Keratinocyte (primary cell): ENCODE measurements at regions not wholly inside any gene's neighbourhood (a gene's known extent, or its start where the extent isn't known, plus 50 kb on each side); places are given as distances from the start of the nearest gene placed in this dataset.

Experiments
- DNase-seq: peaks from one replicate; pipeline ENCODE4 v3.0.0-alpha.2; 2011; ENCODE audit warnings: low read depth, missing footprints, low spot score
- FAIRE-seq: peaks from 2 replicates; lab custom pipeline; 2011; peaks lifted over from hg19 to GRCh38; lab: Jason Lieb, UNC
- H2AFZ ChIP-seq: 2 replicates; pipeline ENCODE4 v1.6.0; 2012; ENCODE audit warnings: low read length, control low read depth, inconsistent platforms; ENCODE audit not compliant: control insufficient read depth
- H3K27ac ChIP-seq: 2 replicates; pipeline ENCODE4 v1.5.1; 2011; ENCODE audit warnings: low read length; ENCODE audit not compliant: control insufficient read depth, insufficient read depth
- H3K27me3 ChIP-seq: 3 replicates; pipeline ENCODE4 v1.6.0; 2011; ENCODE audit warnings: low read length; ENCODE audit not compliant: control insufficient read depth, insufficient read depth; ENCODE audit errors: extremely low read depth
- H3K36me3 ChIP-seq, 2 experiments: 2 replicates in 1 of 2; 3 replicates in 1 of 2; pipeline ENCODE4 v1.5.1; 2011; ENCODE audit warnings: low read length in 2 of 2, mild to moderate bottlenecking in 1 of 2; ENCODE audit not compliant: control insufficient read depth in 2 of 2, insufficient read depth in 2 of 2; ENCODE audit errors: extremely low read depth in 1 of 2
- H3K4me1 ChIP-seq: 3 replicates; pipeline ENCODE4 v1.5.1; 2011; ENCODE audit warnings: low read length; ENCODE audit not compliant: control insufficient read depth, insufficient read depth; ENCODE audit errors: extremely low read depth
- H3K4me2 ChIP-seq: 3 replicates; pipeline ENCODE4 v1.6.0; 2011; ENCODE audit warnings: low read depth, low read length; ENCODE audit not compliant: control insufficient read depth, insufficient read depth; ENCODE audit errors: extremely low read depth
- H3K4me3 ChIP-seq, 3 experiments: fragments of 200-600 bp in 1 of 3; sonication (generic) in 1 of 3; 2 replicates in 2 of 3; 3 replicates in 1 of 3; pipeline ENCODE4 v1.5.1; 2011 to 2016; ENCODE audit warnings: low read length in 3 of 3, mild to moderate bottlenecking in 3 of 3, control low read depth in 2 of 3, inconsistent platforms in 1 of 3, low read depth in 1 of 3, mixed read lengths in 1 of 3, mixed run types in 1 of 3, moderate library complexity in 1 of 3; ENCODE audit not compliant: control insufficient read depth in 2 of 3, insufficient read depth in 2 of 3; ENCODE audit errors: extremely low read depth in 1 of 3
- H3K79me2 ChIP-seq: 2 replicates; pipeline ENCODE4 v1.6.0; 2012; ENCODE audit warnings: low read length; ENCODE audit not compliant: control insufficient read depth, insufficient read depth
- H3K9ac ChIP-seq: 3 replicates; pipeline ENCODE4 v1.6.0; 2011; ENCODE audit warnings: low read length; ENCODE audit not compliant: control insufficient read depth, insufficient read depth; ENCODE audit errors: extremely low read depth
- H3K9me1 ChIP-seq: 3 replicates; pipeline ENCODE4 v1.6.0; 2011; ENCODE audit warnings: low read length; ENCODE audit not compliant: control insufficient read depth, insufficient read depth; ENCODE audit errors: extremely low read depth
- H3K9me3 ChIP-seq: 2 replicates; pipeline ENCODE4 v1.5.1; 2012; ENCODE audit warnings: low read depth, low read length; ENCODE audit not compliant: control insufficient read depth
- H4K20me1 ChIP-seq: 3 replicates; pipeline ENCODE4 v1.6.0; 2011; ENCODE audit warnings: low read length; ENCODE audit not compliant: control insufficient read depth, insufficient read depth; ENCODE audit errors: extremely low read depth
- EZH2 ChIP-seq: IDR thresholded peaks from one replicate; pipeline ENCODE4 v1.6.1; 2012; ENCODE audit warnings: inconsistent platforms, mild to moderate bottlenecking, low read length, moderate library complexity
- dilution Hi-C: fragments of 300-500 bp; cut with MboI; formaldehyde crosslinking; loops from one replicate; pipeline ENCODE4 v1.7.0; 2020; ENCODE audit warnings: low sequenced_read_pairs; ENCODE audit not compliant: extremely low pct_ligation_motif_present
- TF ChIP-seq, protein P1 (sequence below), 3 experiments: IDR thresholded peaks in 1 of 3; conservative IDR thresholded peaks in 1 of 3; optimal IDR thresholded peaks in 1 of 3; 2 replicates in 2 of 3; 3 replicates in 1 of 3; pipeline versions ENCODE3 to v1.5.1; 2011; ENCODE audit warnings: low read length in 3 of 3, mild to moderate bottlenecking in 3 of 3, moderate library complexity in 2 of 3, control low read depth in 1 of 3, inconsistent platforms in 1 of 3; ENCODE audit not compliant: insufficient read depth in 2 of 3; ENCODE audit errors: extremely low read depth in 1 of 3

DNA sequence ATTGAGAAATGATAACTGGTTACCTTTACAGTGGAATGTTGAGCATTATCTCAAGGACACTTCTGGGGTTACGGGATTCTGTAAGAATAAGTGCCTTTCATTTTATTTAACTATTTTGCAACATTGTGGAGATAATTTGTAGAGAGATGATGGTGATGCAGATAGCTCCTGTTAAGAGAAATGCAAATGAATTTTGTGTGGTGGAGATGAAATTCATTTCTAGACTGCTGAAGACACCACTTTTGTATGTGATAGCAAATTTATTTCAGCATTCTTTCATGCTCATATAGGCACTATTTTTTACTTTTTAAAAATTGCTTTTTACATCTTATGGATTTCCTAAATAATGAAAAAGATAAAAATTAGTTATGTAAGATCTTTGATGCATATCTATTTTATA lies 463.3 kb upstream of the CBLB start:
- Histone ChIP-seq H3K9me3 (no peaks in the 10 kb centered on the region), H3K4me3 (no peak overlapping the region), H3K79me2 (no peaks in the 10 kb centered on the region), H3K27ac (no peak overlapping the region), H2AFZ (no peak overlapping the region), H3K4me1 (peaks cover 5% of the 10 kb centered on the region), H3K9ac (no peak overlapping the region), H3K4me2 (no peak overlapping the region), H3K9me1 (no peaks in the 10 kb centered on the region), H4K20me1 (no peaks in the 10 kb centered on the region), H3K27me3 (no peaks in the 10 kb centered on the region), H3K36me3 (no peaks in the 10 kb centered on the region)
- no peak for FAIRE-seq
- DNase-seq: no peak
- dilution Hi-C loops: no loop called here
- TF ChIP-seq, protein P1, sequence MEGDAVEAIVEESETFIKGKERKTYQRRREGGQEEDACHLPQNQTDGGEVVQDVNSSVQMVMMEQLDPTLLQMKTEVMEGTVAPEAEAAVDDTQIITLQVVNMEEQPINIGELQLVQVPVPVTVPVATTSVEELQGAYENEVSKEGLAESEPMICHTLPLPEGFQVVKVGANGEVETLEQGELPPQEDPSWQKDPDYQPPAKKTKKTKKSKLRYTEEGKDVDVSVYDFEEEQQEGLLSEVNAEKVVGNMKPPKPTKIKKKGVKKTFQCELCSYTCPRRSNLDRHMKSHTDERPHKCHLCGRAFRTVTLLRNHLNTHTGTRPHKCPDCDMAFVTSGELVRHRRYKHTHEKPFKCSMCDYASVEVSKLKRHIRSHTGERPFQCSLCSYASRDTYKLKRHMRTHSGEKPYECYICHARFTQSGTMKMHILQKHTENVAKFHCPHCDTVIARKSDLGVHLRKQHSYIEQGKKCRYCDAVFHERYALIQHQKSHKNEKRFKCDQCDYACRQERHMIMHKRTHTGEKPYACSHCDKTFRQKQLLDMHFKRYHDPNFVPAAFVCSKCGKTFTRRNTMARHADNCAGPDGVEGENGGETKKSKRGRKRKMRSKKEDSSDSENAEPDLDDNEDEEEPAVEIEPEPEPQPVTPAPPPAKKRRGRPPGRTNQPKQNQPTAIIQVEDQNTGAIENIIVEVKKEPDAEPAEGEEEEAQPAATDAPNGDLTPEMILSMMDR (optimal IDR thresholded peaks at IDR 0.05 in 1 of 3, IDR thresholded peaks at IDR 0.05 in 1 of 3, conservative IDR thresholded peaks at IDR 0.05 in 1 of 3; ENCODE audit: extremely low read depth in 1 of 3, insufficient read depth in 2 of 3, low read length in 3 of 3): no peak
- no peak for TF ChIP-seq EZH2

DNA sequence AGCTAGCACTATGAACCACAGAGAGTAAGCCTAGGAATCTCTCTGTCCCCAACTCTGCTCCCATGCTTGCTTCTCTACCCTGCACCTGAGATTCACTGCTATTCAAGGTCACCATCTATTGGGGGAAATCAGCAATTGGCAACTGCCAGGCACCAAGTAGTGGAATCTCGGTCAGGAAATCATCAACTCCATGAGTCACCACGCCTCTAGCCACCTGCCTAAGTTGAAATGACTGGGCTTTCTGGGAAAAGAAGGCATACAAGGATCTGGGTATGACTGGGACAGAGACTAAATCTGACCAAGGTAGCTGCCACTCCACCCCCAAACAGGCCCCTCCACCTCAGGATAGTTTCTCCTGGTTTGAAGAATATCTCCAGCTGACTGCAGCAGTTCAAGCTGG lies 464.1 kb upstream of the CBLB start:
- Histone ChIP-seq H3K79me2 (no peaks in the 10 kb centered on the region), H3K4me2 (no peak overlapping the region), H3K27ac (no peak overlapping the region), H3K36me3 (no peaks in the 10 kb centered on the region), H3K4me1 (peaks cover 5% of the 10 kb centered on the region), H3K9me3 (no peaks in the 10 kb centered on the region), H3K9me1 (no peaks in the 10 kb centered on the region), H3K27me3 (no peaks in the 10 kb centered on the region), H3K9ac (no peak overlapping the region), H3K4me3 (no peak overlapping the region), H2AFZ (no peak overlapping the region), H4K20me1 (no peaks in the 10 kb centered on the region)
- dilution Hi-C loops: no loop called here
- DNase-seq (no peak), FAIRE-seq (no peak)
- TF ChIP-seq EZH2: no peak
- TF ChIP-seq, protein P1 (optimal IDR thresholded peaks at IDR 0.05 in 1 of 3, IDR thresholded peaks at IDR 0.05 in 1 of 3, conservative IDR thresholded peaks at IDR 0.05 in 1 of 3; ENCODE audit: extremely low read depth in 1 of 3, insufficient read depth in 2 of 3, low read length in 3 of 3): peak in 1 of 3 experiments; percentile 33
